TTC549 (cell line): ENCODE measurements at regions not wholly inside any gene's neighbourhood (a gene's known extent, or its start where the extent isn't known, plus 50 kb on each side); places are given as distances from the start of the nearest gene placed in this dataset.
"Not testable (repeated sequence)": the region's sequence is repeated elsewhere in the genome, so short reads cannot be mapped to it uniquely, and the experiment has no call there.

Experiments used
- FAIRE-seq: peaks from 2 replicates; lab custom pipeline; 2012; peaks lifted over from hg19 to GRCh38; lab: Jason Lieb, UNC

DNA sequence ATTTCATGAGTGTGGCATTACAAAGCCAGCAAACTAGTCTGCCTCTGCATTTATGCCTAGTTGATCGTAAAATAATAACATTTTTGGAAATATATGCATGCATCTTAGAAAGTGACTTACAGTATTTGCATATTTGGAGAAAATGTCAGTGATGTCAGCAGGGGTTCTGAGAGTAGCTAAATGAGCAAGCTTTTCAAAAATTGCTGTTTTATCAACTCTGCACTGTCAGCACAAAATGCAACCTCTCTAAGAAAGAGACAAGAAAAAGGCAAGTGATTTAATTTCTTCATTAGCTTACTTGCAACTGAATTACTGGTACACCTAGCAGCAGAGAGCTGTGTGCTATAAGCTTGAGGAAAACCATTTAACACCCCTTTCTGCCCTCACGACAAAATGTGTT is 632.5 kb upstream of the MMS22L start:
- no peak for FAIRE-seq

DNA sequence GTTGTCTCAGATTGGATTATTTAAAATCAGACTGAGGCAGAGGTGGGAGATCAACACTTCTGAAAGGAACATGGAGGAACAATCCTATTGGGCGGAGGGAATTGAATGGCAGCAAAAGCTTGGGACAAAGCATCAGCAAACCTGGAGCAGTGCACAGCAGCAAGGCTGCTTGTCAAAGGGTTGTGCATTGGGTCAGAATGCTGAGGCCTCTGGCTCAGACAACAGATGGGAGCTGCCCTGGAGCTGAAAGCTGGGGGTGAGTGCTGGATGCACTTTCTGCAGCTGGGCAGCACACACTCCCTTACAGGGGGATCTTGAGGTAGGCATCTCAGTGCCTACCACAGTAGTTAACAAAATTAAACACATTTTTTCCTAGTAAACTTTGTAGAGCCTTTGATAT is 634.4 kb upstream of the MMS22L start:
- FAIRE-seq, result no peak

DNA sequence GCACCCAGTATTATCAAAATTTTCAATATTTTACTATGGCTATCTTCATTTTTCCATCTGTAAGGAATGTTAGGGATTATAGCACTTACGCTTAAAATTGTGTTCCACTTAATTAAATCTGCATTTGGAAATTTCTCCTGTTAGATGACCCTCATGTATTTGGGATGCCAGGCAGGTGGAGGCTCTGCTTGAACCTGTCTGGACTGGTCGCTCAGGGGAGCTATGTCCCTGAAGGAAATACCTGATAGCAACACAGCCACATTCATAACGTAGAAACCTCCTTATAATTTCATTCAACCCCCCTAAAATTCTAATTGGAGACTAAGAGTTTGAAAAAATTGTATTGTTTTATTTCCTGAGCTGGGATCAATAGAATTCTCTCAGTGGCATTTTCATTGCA is 636.0 kb upstream of the MMS22L start:
- no peak for FAIRE-seq

- FAIRE-seq, result no peak
These were observed 636.6 kb upstream of the MMS22L start for GRCh38 chr6:97919631-97920030.

GRCh38 chr6:97923249-97923648 is 640.2 kb upstream of the MMS22L start:
- no peak for FAIRE-seq

- FAIRE-seq, result no peak
These were observed 642.5 kb upstream of the MMS22L start for GRCh38 chr6:97925504-97925903.

GRCh38 chr6:97939440-97940168 is 656.6 kb upstream of the MMS22L start:
- no peak for FAIRE-seq

- FAIRE-seq, result no peak
These were observed 664.8 kb upstream of the MMS22L start for GRCh38 chr6:97947841-97948240.

DNA sequence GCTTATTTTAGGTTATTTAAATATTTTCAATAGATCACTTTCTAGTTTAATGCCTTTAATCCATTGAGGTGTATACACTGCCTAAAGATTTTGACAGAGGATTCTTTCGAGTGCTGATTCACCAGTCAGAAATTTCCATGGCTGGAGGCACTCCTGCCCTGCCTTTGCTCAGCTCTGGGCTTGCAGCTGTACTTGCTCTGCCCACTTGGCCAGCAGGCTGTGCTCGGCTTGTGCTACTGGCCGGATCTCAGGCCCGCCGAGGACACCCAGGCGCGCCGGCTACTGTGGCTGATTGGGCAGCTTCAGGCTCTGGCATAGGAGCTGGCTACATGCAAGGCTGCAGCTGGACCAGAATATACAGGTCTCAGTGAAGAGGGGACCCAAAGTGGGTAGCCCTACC is 675.1 kb upstream of the MMS22L start:
- FAIRE-seq, result no peak

DNA sequence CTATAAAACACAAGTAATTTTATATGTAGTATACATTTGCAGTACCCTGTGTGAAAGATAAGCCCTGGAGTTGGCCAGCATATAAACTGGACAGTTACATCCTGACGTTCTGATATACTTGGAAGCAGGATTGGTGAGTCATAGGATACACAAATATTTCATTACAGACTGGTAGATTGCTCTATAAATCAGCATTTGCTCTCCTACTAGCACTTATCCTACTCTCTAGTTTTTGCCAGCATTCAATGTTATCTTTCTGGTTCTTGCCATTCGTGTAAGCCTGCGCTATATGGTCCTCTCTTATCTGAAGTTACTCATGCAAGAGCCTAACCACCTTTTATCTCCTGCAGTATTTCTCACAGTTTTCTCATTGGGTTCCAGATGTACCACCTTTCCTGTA is 680.2 kb upstream of the MMS22L start:
- no peak for FAIRE-seq

- no peak for FAIRE-seq
These were observed 686.0 kb upstream of the MMS22L start for GRCh38 chr6:97969065-97969464.

DNA sequence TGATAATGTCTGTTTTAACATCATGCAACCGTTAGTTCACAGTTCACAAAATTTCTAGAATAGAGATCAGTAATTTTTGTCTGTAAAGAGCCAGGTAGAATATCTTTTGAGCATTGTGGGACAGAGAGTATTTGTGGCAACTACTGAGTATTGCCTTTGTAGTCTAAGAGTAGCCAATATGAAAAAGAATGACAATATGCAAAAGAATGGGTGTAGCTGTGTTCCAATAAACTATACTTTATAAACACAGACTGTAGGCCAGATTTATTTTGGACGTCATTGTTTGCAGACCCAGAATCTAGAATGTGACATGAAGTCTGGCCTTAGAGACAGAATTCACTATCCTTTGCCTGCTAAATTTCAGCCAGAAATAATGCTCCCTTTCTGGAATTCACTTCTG is 694.1 kb upstream of the MMS22L start:
- FAIRE-seq, result no peak

DNA sequence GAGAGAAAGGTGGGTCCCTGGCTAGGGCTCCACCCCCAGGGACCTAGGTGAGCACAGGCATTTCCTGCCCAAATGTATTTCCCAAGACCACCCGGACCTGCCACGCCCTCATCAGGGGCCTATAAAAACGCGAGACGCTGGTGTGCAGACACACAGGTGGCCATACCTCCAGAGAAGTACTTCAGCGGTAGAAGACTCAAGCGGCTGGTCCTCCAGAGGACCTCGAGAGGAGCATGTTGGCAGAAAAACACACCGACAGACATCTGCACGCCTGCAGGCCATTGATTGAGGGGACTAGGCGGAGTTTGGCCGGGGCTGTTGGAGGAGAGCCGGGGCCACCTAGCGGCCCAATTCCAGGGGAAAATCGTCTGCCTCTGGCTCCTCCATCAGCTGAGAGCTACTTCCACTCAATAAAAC is 695.8 kb upstream of the MMS22L start:
- FAIRE-seq, result no peak

DNA sequence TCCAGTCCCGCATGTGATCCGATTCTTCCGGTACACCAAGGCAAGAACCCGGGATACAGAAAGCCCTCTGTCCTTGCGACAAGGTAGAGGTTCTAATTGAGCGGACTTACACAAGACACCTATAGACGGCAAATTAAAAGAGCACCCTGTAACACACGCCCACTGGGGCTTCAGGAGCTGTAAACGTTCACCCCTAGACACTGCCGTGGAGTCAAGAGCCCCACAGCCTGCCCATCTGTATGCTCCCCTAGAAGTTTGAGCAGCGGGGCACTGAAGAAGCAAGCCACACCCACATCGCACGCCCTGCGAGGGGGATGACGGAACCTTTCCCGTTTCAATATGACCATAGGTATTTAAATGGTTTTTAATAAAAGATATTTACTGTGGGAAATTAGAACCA is 696.3 kb upstream of the MMS22L start:
- FAIRE-seq, result not testable (repeated sequence)

- FAIRE-seq, result no peak
These were observed 706.4 kb upstream of the MMS22L start for GRCh38 chr6:97989451-97989850.

- no peak for FAIRE-seq
These were observed 712.1 kb upstream of the MMS22L start for GRCh38 chr6:97995158-97995557.

GRCh38 chr6:98002678-98003077 is 719.7 kb upstream of the MMS22L start:
- no peak for FAIRE-seq

DNA sequence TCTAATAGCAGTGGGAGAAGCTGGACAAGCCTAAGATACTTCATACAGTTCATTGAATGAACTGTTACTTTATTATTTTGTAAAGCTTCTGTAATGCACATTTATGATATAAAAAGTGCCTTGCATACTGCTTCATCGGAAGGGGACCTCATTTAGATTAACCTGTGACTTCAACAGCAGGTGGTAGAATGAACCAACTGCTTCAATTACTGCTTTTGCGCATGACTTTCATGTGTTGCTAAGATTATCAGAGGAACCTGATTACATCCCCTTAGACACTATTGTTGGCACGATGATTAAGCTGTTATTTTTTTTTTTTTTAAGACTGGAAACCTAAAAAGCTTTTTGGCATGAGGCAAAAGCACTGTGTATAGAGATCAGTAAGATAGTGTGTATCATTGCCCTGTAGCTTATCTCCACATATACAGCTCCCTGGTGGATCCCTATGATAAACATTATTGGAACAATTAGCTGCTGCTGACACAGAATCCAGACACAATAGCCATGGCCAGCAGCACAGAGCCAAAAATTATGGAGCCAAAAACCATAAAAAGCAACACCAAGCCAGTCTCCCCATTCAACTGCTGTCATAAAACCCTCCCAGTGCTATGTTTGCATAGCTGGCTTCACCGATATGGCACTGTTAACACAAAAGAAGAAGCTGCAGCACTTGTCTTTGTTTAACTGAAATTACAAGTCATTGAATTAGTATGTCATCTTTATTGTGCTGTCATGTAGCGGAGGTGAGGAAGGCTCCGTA is 731.6 kb upstream of the MMS22L start:
- no peak for FAIRE-seq

DNA sequence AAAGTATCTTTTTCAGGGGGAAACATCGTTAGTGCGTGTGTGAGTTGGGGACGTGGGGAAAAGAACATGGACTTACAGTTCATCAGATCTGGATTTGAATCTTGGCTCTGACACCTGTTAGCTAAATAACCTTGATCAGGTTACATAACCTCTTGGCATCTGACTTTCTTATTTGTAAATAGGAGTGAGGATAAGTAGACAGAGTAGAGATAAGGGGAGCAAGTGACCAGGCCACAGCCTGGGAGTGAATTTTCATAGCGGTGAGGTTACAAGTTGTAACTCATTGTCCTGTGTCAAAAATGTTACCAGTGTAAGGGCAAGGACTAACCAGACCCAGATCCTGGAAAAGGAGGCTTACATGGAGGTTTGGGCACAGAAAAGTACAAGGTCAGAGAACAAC is 733.5 kb upstream of the MMS22L start:
- FAIRE-seq, result no peak

GRCh38 chr6:98020222-98020621 is 737.2 kb upstream of the MMS22L start:
- no peak for FAIRE-seq

DNA sequence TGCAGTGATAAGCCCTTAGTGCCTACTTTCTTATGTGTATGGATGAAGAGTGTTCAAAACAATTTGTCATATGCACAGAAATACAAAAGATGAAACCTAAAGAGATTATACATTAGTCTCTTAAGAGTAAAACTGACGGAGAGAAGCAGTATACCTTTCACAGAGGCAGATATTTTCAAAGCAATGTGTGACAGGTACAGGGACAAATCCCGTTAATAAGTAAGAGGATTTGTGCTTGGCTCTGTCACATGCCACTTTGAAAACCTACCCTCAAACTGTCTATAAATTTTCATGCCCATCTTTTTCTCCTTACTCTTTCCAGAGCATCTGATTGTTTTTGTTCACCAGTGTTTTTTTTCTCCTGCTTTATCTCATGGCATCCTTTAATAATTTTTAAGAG is 741.3 kb upstream of the MMS22L start:
- no peak for FAIRE-seq

- FAIRE-seq, result no peak
These were observed 744.9 kb upstream of the MMS22L start for GRCh38 chr6:98027898-98028297.

DNA sequence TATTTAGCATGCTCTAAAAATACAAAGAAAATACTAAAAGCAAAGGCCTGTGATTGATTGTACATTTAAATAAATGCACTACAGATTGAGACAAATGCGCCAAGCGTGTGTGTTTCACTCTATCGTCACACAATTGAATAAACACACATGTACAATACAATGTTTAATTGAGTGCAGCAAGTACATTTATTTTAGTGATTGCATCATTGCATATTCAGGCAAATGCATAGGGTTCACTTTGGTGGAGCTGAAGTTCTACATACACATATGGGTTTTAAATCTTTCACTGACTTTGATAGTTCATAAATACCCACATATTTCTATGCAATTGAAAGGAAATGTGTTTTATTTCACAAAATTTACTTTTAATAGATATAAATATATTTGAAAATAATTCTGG is 750.6 kb upstream of the MMS22L start:
- no peak for FAIRE-seq

DNA sequence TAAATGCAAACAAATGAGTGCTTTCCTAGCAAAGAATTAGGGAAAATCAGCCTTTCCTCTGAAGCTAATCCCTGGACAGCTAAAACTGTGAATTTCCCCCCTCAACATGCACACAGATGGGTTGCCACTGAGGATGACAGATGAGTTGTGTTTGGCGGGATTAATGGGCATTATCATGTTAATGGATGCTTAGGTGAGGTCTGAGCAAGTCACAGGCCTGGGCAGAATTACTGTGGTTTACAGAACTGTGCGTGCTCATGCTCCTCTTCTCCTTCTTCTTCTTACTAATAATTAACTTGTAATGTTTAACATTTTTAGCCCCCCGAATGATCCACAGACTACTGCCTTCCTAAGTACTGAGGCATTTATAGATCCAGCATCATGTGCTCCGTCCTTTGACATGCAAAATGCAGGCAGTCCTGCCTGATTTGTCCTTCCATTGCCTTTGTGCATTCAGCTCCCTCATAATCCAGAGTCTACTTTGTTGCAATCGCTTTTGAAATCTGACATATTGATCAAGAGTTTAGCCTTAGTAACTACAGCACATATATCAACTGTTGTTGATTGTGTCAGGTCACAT is 753.4 kb upstream of the MMS22L start:
- FAIRE-seq, result no peak
